G401.6 (cell line): ENCODE measurements at regions not wholly inside any gene's neighbourhood (a gene's known extent, or its start where the extent isn't known, plus 50 kb on each side); places are given as distances from the start of the nearest gene placed in this dataset.
"Not testable (repeated sequence)": the region's sequence is repeated elsewhere in the genome, so short reads cannot be mapped to it uniquely, and the experiment has no call there.

Experiments
- FAIRE-seq: peaks from 2 replicates; lab custom pipeline; 2012; peaks lifted over from hg19 to GRCh38; lab: Jason Lieb, UNC

DNA sequence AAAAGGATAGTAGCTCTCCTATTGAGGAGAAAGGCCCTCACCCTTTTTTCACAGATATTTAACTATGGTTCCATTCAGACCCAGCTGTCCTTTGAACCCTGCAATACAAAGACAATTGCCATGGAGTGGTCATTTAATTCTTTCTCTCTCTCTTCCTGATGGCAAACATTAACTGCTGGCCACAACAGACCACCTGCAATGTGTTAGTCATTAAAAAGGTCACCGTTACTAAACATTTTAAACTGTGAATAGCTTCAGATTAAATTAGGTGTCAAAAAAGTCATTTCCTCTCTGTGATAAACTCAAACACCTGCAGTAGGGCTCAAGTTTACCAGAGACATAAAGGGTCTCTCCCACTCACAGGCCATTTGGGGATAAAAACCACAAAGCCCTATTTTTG is 697.2 kb downstream of the TOX3 start:
- no peak for FAIRE-seq

DNA sequence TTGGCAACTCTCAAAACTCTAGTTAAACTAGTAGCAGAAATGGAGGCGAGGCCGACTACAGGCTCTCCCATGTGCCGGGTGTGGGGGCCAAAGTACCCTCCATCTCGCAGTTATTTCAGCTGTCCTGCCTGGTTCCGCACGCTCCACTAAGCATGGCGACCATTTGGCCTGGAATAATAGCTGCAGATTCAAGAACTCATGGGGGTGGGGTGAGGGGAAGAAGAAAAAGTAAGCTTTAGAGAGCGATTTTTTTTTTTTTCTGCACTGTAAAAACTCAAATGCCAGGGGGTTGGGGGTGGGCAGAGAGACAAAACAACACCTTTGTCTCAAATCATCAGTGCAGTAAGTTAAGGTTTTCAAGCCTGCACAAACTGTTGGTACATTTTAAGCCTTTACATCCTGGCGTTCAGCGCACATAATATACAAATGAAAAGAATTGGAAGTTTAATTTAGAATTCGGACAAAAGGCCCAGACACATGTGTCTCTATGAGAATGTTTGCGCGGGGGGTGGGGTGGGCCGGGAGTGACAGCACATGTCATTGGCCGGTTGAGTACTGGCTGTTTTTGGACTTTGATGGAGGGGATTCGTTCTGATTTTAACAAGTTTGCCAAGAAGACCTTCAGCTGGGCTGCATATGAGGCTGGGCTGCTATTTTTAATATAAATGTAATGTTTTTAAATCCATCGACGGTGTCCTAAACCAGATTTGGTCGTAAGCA is 694.7 kb upstream of the SALL1 start:
- no peak for FAIRE-seq

DNA sequence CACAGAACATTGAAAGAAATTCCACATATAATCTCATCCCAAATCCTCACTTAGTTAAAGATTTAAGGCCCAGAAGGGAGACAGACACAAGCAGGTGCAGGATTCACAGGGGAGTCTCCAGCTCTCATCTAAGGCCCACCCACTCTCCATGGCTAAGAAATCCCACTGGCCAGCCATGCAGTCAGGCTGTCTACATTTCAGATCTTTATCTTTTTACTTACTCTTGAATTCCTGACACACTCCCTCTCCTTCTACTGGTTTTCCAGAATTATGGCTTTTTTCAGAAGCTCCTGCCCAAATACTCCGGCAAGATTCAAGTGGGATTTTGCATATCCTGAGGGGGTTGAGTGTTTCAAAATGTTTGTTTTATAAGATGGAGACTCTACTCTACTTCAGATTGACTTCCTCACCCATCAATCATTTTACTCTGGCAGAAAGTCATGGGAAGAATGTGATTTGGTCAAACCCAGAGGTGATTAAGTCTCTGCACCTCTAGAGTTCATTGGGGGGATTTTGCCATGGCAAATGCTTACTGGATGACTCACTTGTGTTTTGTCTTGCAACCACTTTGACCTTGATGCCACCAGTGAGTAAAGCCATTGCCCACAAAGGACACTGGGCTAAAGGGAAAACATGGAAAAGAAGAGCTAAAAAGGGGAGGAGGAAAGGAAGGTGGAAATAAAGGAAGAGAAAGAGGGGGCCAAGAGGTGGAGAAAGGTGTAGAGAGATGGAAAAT is 688.8 kb upstream of the SALL1 start:
- no peak for FAIRE-seq

DNA sequence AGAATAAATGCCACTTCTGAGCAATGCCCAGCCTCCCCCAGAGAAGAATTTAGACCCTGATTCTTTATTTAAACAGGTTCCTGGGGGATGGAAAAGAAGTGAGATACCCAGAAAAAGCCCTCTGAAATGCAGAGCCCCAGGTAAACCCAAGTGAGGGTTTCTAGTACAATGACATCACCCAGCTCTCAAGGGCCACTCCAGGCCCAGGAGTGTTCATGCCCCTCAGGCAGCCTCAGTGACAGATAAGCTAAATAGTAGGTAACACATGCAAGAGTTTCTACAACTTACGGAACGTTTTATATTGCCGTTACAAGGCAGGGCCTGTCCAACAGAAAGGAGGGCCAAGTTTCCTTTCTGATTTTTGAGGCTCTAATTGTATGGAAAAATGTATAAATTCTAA is 683.7 kb upstream of the SALL1 start:
- FAIRE-seq: no peak

DNA sequence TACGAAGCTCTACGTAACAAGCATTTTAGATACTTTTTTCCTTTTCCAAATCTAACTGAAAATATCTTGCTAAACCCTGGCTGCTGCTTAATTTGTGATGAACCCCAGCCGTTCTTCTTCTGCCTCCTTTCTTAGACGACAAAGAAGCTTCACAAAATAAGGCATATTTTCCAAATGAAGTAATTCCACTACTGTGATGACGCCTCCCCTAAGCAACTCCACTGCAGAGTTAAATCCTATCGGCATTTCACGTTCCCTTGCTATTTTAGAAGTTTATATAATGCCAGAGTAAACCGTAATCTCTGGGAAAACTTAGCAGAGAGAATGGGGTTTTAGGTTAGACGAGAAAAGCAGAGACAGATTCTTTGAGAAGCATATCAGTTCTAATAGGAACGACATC is 683.1 kb upstream of the SALL1 start:
- no peak for FAIRE-seq

DNA sequence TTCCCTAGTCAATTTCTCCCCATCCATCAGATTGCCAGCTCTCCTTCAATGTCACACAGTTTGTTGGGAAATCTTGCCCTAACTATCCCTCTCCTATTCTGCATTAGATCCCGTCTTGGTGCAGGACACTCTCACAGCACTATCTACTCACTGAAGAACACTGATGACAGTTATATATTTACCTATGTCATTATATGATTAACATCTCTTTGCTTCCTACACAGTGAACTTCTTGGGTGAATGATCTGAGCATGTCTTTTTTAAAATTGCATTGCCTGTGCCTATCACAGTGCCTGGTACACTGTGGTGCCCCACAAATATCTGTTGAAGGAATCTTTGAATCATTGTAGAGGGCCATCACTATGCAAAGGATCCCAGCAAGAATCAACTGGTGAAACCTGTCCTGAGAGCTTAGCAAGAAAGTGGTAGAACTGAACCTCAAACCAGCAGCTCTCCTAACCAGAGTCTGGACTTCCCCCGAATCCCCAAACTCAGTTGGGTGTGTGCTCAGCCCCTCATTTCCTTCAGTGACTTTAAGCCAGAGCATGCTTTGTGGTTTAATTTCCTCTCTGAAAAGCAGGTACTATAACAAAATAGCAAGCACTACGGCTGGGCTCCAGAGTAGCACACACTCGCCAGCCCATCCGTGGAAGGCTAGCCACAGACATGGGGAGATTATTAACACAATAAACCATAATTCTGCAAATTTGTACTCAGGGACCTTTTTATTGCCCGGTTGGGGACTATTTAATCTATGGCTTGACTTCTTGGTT is 680.7 kb upstream of the SALL1 start:
- no peak for FAIRE-seq

DNA sequence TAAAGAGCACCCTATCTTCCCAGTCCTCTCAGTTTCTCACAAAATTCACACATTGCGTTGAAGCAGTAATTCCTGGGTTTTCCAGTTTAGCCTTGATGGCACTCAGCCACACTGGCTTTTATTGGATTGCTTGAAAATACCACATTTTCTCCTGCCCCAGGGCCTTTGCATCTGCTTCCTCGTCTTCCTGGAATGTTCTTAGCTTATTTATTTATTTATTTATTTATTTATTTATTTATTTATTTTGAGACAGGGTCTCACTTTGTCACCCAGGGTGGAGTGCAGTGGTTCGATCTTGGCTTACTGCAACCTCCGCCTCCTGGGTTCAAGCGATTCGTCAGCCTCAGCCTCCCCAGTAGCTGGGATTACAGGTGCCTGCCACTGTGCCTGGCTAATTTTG is 680.0 kb upstream of the SALL1 start:
- not testable (repeated sequence) for FAIRE-seq

DNA sequence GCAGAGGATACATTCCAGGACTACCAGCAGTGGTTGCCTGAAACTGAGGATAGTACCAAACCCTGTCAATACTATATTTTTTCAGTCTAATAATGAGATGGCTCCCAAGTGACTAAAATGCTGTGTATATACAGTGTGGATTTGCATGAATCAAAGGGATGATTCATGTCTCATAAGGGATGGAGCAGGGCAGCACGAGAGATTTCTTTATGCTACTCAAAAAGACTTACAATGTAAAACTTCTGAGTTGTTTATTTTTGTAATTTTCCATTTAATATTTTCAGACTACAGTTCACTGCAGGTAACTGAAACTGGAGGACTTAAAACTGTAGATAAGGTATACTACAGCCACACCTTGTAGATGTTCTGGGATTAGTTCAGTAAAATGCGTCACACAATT is 674.7 kb upstream of the SALL1 start:
- FAIRE-seq: no peak

DNA sequence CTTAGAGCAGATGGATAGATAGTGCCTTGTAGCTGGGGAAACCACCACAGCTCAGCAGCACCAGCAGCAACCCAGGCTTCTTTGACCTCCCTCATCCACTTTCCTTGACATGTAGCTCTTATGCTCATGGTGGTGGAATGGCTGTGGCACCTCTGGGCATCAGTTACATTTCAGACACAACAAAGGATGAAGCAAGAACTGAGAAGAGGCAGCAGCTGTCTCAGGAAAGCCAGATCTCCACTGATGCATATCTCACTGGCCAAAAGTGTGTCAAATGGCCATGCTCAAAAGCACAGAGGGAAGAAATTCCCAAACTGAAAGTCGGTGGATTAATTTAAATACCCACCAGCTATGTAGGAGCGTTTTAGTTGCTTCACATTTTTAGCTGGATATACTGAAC is 671.4 kb upstream of the SALL1 start:
- FAIRE-seq: no peak

DNA sequence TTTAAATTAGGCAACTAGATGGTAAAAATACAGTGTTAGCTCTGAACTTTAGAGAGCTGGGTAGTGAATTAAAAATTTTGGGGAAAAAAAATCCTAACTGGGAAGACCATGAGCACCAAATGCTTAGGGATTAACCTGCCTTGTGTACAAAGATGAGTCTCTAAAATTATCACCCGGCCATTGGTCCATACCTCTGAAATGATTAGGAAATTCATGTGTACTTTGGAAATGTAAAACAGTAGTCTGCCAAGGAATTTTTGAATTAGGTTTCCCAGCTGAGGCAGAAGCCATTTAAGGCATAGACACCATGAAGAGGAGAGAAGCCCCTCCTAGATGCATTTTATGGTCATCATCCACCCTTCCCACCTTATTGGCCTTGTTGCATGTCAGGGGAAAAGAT is 670.5 kb upstream of the SALL1 start:
- FAIRE-seq: no peak

DNA sequence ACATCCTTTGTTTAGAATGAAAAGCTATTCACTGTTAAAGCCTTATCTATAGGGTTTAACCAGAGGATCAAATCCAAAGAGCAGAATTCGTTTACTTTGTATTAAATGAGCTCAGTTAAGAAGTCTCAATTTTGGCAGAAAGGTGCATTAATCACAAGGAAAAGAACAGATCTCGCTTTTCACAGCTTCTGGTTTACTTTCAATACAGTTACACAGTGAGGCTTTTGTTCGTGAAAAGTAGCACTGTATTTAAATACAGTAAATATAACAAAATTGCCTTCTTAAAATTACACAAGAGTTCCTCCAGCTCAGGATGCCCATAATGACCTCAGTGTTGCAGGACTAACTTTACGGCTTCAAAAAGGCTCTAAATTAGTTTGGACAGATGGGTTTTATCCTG is 669.1 kb upstream of the SALL1 start:
- no peak for FAIRE-seq

DNA sequence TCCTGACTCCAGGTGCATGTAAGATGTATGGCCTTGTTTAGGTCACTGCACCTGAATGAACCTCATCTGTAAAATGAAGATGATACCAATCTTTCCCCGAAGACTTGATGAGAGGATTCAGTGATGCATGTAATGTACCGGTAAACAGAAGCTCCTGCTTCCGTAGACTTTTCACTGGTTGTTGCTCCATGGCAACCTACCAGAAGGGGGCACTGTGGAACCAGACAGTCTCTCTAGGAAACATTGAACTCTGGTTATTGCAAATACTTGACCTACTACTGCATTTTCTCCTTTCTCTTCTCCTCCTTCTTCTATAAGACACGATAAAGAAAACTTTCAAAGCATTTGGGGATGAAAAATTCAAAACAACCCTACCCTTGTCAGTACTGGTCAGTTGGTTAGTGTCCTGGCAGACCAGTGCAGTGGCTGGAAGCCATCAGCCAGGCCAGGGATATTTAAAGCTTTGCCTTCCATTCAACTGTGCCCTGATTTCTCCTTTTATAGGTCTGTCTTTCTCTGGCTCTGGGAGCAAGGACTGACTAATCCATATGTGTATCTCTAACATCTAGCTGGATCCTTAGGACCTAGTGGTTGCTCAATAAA is 667.4 kb upstream of the SALL1 start:
- FAIRE-seq: no peak

DNA sequence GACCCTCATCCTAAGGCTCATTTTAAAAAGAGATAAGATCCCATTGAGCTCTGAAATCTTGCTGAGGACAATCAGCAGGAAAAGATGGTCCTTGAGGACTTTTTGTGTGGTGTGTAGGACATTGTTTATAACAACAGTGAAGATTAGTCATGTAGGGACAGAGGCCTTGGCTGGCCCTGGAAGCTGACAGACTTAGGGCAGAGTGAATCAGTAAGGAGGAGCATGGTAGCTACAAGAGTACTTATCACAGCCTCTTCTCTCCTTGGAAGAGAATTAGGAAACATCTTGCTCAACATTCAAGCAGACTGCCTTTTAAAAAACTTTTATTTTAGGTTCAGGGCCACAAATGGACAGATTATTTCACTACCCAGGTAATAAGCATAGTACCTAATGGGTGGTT is 665.9 kb upstream of the SALL1 start:
- no peak for FAIRE-seq

DNA sequence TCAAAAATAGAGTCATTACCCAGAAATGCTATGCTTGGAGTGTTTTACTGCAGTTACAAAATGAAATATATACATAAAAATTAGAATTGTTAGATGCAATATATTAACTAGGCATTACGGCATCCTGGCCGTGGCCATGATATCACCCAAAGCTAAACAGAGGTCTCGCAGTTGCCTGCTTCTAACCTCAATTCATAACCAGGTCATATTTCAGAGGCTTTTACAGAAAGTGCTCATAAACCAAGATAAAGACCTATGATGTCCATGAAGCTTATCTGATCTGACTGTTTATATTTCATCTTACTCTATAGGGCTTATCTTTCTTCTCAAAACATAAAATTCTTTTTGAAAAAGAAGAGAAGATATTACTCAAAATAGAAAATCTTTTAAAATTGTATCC is 664.5 kb upstream of the SALL1 start:
- FAIRE-seq: no peak

DNA sequence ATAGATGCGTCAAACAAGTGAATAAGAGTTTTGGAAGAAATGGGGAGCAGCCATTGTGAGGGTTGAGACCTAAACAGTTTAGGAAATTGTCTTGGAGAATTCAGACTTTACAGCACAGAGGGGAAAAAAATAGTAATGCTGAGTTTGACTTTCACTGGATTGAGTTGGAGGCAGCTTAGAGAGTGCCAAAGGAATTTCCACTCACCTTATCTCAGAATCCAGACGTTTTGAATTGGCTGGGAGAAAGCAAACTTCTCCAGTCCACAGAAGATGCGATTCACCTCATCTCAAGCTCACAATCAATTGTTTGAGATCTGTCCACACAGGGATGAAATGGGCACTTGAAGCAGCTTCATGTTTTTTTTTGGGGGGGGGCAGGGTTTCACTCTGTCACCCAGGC is 663.5 kb upstream of the SALL1 start:
- no peak for FAIRE-seq

DNA sequence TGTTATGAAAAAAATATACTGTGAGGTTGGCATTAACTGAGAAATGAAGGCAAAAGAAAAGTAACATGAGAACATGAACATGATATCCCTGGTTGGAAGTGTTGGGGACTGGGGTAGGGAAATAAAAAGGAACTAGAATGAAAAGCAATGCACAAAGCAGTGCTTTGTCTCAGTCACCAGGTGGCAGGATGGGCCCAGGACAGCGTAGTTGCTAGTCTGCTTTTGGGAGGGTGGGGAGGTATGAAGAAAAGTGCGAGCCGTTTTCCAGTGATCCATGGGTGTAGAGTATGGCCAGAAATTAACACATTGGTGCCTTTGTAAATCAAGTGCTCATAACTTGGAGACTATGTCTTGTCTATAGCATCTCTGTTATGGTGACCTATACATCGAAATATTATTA is 662.5 kb upstream of the SALL1 start:
- FAIRE-seq: no peak

DNA sequence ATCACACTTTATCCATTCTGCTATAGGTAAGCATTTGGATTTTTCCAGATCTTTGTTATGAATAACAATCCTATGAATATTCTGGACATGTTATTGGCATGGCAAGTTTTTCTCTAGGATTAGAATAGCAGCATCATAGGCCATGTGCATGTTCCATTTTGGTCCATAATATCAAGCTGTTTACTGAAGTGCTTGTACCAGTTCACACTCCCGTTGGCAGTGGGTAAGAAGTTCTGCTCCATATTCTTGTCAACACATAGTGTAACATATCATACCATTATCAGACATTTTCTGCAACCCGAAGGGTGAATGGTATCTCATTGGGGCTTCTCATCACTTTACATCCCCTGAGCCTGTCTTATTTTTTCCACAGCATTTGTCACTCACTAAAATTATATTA is 661.9 kb upstream of the SALL1 start:
- no peak for FAIRE-seq

DNA sequence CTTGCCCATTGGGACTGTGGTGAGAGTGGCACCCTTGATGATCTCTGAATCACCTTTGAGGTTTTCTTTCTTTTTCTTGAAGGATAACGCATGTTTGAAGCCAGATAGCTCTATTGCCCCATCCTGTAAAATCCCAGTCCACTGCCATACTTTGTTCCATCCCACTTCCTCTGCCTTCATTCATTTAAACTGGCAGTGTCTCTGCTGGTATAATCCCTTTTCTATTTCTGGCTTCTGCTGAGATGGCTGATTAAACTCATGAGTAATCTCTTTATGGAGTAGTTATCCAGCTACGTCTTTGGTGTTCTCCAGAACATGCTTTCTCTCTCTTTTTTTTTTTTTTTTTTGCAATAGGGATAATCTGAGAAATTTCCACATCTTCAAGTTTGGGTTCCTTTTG is 656.5 kb upstream of the SALL1 start:
- FAIRE-seq: no peak

DNA sequence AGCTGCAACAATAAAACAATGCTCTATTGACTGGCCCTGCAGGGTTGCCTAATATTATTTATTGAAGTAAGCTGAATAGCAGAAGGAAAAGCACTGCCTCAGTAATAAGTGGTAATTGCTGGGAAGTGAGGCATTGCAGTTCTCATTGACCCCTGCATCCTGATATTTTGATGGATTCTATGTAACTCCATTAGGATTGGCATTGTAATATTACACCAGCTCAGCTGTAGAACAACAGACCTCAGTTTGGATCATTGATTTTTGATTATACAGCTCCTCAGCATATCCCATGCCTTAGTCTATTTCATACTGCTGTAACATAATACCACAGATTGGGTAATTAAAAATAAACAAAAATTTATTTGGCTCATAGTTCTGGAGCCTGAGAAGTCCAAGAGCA is 650.6 kb upstream of the SALL1 start:
- FAIRE-seq: no peak

DNA sequence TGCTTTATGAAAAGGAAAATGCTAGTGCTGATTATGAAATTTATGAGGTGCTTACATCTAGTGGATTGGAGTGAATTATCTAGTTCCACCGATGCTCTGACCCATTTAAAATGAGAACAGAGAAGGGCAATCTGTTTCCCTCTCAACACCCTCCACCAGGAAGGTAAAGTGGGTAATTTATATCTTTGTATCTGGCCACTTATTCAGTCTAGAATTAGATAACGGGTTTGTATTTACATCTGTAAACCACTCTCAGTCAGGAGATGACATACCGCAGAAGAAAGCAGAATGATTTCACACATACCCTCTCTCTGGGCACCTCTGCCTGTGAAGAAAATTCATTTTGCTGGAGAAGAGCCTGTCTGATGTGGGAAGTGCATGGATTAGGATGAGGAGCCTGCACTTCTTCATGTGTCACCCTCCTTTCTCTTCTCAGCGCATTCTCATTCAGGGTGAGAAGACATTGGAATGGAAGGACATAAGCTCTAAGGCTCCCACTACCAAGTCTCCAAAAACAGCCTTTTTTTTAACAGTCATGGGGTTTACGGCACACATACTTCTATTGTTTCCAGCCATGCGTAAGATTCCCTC is 646.7 kb upstream of the SALL1 start:
- FAIRE-seq: no peak

DNA sequence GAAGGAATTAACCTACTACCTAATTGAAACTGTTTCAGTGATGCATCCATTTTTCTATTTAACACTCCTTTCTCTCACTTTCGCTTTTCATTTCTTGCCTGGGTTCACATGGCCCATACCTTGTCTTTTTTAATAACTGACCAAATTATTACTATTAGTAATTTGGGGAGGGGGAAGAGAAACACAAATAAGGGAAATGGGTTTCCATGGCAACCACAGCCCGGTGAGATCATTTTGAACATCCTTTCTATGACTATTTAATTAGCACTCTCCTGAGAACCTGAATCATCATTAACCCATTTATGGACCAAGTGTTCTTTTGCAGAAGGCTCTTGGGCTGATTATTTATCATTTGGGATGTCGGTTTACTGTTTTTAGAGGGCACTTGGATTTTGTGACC is 628.2 kb upstream of the SALL1 start:
- FAIRE-seq: no peak

DNA sequence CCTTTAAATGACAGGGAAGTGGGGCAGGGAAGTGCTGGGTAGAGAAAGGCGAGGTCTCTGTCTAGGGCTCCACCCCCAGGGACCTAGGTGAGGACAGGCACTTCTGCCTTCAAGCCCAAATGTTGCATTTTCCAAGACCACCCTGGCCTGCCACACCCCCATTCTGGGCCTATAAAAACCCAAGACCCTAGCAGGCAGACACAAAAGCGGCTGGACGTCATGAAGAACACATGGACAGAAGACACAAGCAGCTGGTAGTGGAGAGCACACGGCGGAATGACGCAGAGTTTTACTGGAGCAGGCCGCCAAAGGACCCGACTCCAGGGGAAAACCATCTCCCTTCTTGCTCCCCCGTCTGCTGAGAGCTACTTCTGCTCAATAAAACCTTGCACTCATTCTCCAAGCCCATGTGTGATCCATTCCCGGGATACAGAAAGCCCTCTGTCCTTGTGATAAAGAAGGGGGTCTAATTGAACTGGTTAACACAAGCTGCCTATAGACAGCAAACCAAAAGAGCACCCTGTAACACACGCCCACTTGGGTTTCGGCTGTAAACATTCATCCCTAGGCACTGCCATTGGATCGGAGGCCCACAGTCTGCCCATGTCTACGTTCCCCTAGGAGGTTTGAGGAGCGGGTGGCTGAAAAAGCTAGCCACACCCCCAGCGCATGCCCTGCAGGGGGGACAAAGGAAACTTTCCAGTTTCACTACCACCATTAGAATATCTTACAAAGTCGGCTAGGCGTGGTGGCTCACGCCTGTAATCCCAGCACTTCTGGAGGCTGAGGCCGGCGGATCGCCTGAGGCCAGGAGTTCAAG is 622.2 kb upstream of the SALL1 start:
- FAIRE-seq: no peak
